ENCODE measurements at regions not wholly inside any gene's neighbourhood (a gene's known extent, or its start where the extent isn't known, plus 50 kb on each side); places are given as distances from the start of the nearest gene placed in this dataset.

- no peak for TF ChIP-seq REST (IDR thresholded peaks at IDR 0.05; ENCODE audit: unreplicated experiment)
- TF ChIP-seq CTCF (conservative IDR thresholded peaks at IDR 0.05; ENCODE audit: low read depth in 2 of 2): peak; percentile 72 to 84
- TF ChIP-seq POLR2AphosphoS5 (IDR thresholded peaks at IDR 0.05; ENCODE audit: low read depth): no peak
- no peak for TF ChIP-seq EZH2phosphoT487 (IDR thresholded peaks at IDR 0.05; ENCODE audit: unreplicated experiment)
- TF ChIP-seq EZH2 (IDR thresholded peaks at IDR 0.05; ENCODE audit: low read depth, unreplicated experiment): no peak
- TF ChIP-seq ETS1 (IDR thresholded peaks at IDR 0.05): no peak
- TF ChIP-seq JUNB (IDR thresholded peaks at IDR 0.05; ENCODE audit: unreplicated experiment): no peak
These were observed 90.2 kb upstream of the SCG2 start for GRCh38 chr2:223692191-223692947.

Measured in GM23338 (cell line).